ENCODE measurements at regions not wholly inside any gene's neighbourhood (a gene's known extent, or its start where the extent isn't known, plus 50 kb on each side); places are given as distances from the start of the nearest gene placed in this dataset.

DNA sequence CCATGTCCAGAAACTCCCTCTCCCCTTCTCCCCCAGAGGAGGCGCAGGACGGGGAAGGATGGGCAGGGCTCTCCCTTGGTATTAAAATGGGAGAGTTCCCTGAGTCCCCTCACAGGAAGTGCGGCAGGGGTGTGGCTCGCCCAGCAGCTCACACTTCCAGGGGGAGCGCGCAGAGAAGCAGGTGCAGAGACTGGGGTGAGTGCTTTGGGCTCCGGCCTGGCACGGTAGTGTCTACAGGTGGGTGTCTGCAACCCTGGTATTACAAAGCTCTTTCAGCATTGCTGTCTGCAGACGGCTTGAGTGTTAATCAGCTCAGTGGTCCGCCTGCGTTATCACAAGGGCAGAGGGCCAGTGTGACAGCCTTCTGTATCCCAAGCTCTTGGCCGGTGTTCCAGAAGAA is 114.9 kb upstream of the FBXL7 start:
- ChIA-PET CTCF (no interaction called here), SMC1A (ENCODE audit: uncharacterized antibody, unreplicated experiment) (no interaction called here), POLR2A (no interaction called here), RAD21 (ENCODE audit: unreplicated experiment) (no interaction called here)
- no peaks in the 10 kb centered on the region for H4K20me1 ChIP-seq (ENCODE audit: control insufficient read depth, insufficient read depth)
- DNase-seq (ENCODE audit: low read depth, low spot score) (no peak), ATAC-seq (no peak), FAIRE-seq (no peak)
- H3K9me3 ChIP-seq (replicated peaks; ENCODE audit: control insufficient read depth, insufficient read depth, low read length) = no peaks in the 10 kb centered on the region
- 68% methylated on average over 11 of the region's 12 CpGs for WGBS (ENCODE audit: insufficient coverage, insufficient replicate concordance, low lambda C conversion rate, missing lambda C conversion rate)
- H3K79me2 ChIP-seq (ENCODE audit: control insufficient read depth, insufficient read depth, low read length) = no peaks in the 10 kb centered on the region
- H3K9ac ChIP-seq (ENCODE audit: control insufficient read depth, insufficient read depth, low read length) = no peak overlapping the region
- H3K27me3 ChIP-seq (replicated peaks in 1 of 2; ENCODE audit: control insufficient read depth in 2 of 2, insufficient read depth in 2 of 2, low read length in 1 of 2) = no peaks in the 10 kb centered on the region
- in situ Hi-C loops (cut with MboI) (no loop called here), intact Hi-C loops (cut with micrococcal nuclease; ENCODE audit: unreplicated experiment) (no loop called here)
- no peaks in the 10 kb centered on the region for H3K4me1 ChIP-seq (ENCODE audit: control insufficient read depth, insufficient read depth, low read length)
- H2AFZ ChIP-seq (ENCODE audit: control insufficient read depth, low read depth, low read length) = no peak overlapping the region
- no peaks in the 10 kb centered on the region for H3K36me3 ChIP-seq (ENCODE audit: control insufficient read depth in 2 of 2, insufficient read depth in 2 of 2, low read length in 1 of 2)
- no TSS peak for BruUV-seq (replicated peaks)
- H3K4me3 ChIP-seq = no peak overlapping the region
- no peak overlapping the region for H3K27ac ChIP-seq (ENCODE audit: control insufficient read depth, insufficient read depth)
- no peak overlapping the region for H3K4me2 ChIP-seq (ENCODE audit: control insufficient read depth, insufficient read depth)
- TF ChIP-seq NFXL1 (IDR thresholded peaks at IDR 0.05; ENCODE audit: borderline replicate concordance) = no peak
- no peak for TF ChIP-seq SPI1 (IDR thresholded peaks at IDR 0.05; ENCODE audit: borderline replicate concordance, insufficient read depth, low read depth, low read length)
- TF ChIP-seq, protein P1, sequence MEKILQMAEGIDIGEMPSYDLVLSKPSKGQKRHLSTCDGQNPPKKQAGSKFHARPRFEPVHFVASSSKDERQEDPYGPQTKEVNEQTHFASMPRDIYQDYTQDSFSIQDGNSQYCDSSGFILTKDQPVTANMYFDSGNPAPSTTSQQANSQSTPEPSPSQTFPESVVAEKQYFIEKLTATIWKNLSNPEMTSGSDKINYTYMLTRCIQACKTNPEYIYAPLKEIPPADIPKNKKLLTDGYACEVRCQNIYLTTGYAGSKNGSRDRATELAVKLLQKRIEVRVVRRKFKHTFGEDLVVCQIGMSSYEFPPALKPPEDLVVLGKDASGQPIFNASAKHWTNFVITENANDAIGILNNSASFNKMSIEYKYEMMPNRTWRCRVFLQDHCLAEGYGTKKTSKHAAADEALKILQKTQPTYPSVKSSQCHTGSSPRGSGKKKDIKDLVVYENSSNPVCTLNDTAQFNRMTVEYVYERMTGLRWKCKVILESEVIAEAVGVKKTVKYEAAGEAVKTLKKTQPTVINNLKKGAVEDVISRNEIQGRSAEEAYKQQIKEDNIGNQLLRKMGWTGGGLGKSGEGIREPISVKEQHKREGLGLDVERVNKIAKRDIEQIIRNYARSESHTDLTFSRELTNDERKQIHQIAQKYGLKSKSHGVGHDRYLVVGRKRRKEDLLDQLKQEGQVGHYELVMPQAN (conservative IDR thresholded peaks at IDR 0.05) = no peak
- TF ChIP-seq NR2C1 (IDR thresholded peaks at IDR 0.05) = no peak
- TF ChIP-seq NFYB (IDR thresholded peaks at IDR 0.05; ENCODE audit: insufficient read depth, low read depth, low read length) = no peak
- no peak for TF ChIP-seq SUPT20H (IDR thresholded peaks at IDR 0.05; ENCODE audit: borderline replicate concordance, control insufficient read depth, low read depth, low read length)
- TF ChIP-seq, protein P2, sequence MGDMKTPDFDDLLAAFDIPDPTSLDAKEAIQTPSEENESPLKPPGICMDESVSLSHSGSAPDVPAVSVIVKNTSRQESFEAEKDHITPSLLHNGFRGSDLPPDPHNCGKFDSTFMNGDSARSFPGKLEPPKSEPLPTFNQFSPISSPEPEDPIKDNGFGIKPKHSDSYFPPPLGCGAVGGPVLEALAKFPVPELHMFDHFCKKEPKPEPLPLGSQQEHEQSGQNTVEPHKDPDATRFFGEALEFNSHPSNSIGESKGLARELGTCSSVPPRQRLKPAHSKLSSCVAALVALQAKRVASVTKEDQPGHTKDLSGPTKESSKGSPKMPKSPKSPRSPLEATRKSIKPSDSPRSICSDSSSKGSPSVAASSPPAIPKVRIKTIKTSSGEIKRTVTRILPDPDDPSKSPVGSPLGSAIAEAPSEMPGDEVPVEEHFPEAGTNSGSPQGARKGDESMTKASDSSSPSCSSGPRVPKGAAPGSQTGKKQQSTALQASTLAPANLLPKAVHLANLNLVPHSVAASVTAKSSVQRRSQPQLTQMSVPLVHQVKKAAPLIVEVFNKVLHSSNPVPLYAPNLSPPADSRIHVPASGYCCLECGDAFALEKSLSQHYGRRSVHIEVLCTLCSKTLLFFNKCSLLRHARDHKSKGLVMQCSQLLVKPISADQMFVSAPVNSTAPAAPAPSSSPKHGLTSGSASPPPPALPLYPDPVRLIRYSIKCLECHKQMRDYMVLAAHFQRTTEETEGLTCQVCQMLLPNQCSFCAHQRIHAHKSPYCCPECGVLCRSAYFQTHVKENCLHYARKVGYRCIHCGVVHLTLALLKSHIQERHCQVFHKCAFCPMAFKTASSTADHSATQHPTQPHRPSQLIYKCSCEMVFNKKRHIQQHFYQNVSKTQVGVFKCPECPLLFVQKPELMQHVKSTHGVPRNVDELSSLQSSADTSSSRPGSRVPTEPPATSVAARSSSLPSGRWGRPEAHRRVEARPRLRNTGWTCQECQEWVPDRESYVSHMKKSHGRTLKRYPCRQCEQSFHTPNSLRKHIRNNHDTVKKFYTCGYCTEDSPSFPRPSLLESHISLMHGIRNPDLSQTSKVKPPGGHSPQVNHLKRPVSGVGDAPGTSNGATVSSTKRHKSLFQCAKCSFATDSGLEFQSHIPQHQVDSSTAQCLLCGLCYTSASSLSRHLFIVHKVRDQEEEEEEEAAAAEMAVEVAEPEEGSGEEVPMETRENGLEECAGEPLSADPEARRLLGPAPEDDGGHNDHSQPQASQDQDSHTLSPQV (IDR thresholded peaks at IDR 0.05) = no peak
- TF ChIP-seq, protein P3, sequence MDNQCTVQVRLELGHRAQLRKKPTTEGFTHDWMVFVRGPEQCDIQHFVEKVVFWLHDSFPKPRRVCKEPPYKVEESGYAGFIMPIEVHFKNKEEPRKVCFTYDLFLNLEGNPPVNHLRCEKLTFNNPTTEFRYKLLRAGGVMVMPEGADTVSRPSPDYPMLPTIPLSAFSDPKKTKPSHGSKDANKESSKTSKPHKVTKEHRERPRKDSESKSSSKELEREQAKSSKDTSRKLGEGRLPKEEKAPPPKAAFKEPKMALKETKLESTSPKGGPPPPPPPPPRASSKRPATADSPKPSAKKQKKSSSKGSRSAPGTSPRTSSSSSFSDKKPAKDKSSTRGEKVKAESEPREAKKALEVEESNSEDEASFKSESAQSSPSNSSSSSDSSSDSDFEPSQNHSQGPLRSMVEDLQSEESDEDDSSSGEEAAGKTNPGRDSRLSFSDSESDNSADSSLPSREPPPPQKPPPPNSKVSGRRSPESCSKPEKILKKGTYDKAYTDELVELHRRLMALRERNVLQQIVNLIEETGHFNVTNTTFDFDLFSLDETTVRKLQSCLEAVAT (IDR thresholded peaks at IDR 0.05) = no peak
- no peak for TF ChIP-seq RUNX3 (IDR thresholded peaks at IDR 0.05; ENCODE audit: low read length)
- no peak for TF ChIP-seq SP1 (IDR thresholded peaks at IDR 0.05; ENCODE audit: low read depth, low read length)
- TF ChIP-seq ZNF207 (IDR thresholded peaks at IDR 0.05; ENCODE audit: borderline replicate concordance) = no peak
- TF ChIP-seq, protein P4, sequence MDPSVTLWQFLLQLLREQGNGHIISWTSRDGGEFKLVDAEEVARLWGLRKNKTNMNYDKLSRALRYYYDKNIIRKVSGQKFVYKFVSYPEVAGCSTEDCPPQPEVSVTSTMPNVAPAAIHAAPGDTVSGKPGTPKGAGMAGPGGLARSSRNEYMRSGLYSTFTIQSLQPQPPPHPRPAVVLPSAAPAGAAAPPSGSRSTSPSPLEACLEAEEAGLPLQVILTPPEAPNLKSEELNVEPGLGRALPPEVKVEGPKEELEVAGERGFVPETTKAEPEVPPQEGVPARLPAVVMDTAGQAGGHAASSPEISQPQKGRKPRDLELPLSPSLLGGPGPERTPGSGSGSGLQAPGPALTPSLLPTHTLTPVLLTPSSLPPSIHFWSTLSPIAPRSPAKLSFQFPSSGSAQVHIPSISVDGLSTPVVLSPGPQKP (IDR thresholded peaks at IDR 0.05; ENCODE audit: low read depth, low read length) = no peak
- TF ChIP-seq, protein P5, sequence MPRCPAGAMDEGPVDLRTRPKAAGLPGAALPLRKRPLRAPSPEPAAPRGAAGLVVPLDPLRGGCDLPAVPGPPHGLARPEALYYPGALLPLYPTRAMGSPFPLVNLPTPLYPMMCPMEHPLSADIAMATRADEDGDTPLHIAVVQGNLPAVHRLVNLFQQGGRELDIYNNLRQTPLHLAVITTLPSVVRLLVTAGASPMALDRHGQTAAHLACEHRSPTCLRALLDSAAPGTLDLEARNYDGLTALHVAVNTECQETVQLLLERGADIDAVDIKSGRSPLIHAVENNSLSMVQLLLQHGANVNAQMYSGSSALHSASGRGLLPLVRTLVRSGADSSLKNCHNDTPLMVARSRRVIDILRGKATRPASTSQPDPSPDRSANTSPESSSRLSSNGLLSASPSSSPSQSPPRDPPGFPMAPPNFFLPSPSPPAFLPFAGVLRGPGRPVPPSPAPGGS (IDR thresholded peaks at IDR 0.05; ENCODE audit: borderline replicate concordance, insufficient read depth, low read depth, low read length, poor library complexity, severe bottlenecking) = no peak
- no peak for TF ChIP-seq PML (IDR thresholded peaks at IDR 0.05; ENCODE audit: low read length)
- TF ChIP-seq EZH2 (IDR thresholded peaks at IDR 0.05; ENCODE audit: borderline replicate concordance, control insufficient read depth, low read depth, low read length) = no peak
